Caki2 (cell line): ENCODE measurements at regions not wholly inside any gene's neighbourhood (a gene's known extent, or its start where the extent isn't known, plus 50 kb on each side); places are given as distances from the start of the nearest gene placed in this dataset.
"Not testable (repeated sequence)": the region's sequence is repeated elsewhere in the genome, so short reads cannot be mapped to it uniquely, and the experiment has no call there.

ENCODE experiments used
- DNase-seq: peaks from one replicate; pipeline ENCODE4 v3.0.0-alpha.2; 2015; ENCODE audit warnings: low read depth
- in situ Hi-C: cut with HindIII; loops from 2 replicates; pipeline ENCODE4 v1.10.0; 2016; ENCODE audit warnings: low sequenced_read_pairs, low pct_unique_long_range_greater_than_20kb, mixed read lengths

GRCh38 chr2:122075381-122075780, 319.9 kb downstream of the TSN start:
- in situ Hi-C loops: no loop called here
- no peak for DNase-seq

GRCh38 chr2:122077114-122077513, 321.7 kb downstream of the TSN start:
- DNase-seq: no peak
- in situ Hi-C loops: no loop called here

GRCh38 chr2:122077771-122078170, 322.3 kb downstream of the TSN start:
- in situ Hi-C loops: no loop called here
- no peak for DNase-seq

- DNase-seq: no peak
- in situ Hi-C loops: no loop called here
Measured at GRCh38 chr2:122078451-122078850, 323.0 kb downstream of the TSN start.

- in situ Hi-C loops: no loop called here
- no peak for DNase-seq
Measured at GRCh38 chr2:122079844-122080243, 324.4 kb downstream of the TSN start.

GRCh38 chr2:122080316-122080715, 324.9 kb downstream of the TSN start:
- in situ Hi-C loops: no loop called here
- DNase-seq: no peak

- in situ Hi-C loops: no loop called here
- no peak for DNase-seq
Measured at GRCh38 chr2:122080871-122081270, 325.4 kb downstream of the TSN start.

GRCh38 chr2:122081751-122082150, 326.3 kb downstream of the TSN start:
- in situ Hi-C loops: no loop called here
- DNase-seq: no peak

GRCh38 chr2:122083256-122084048, 328.0 kb downstream of the TSN start:
- in situ Hi-C loops: no loop called here
- no peak for DNase-seq

- in situ Hi-C loops: not testable (repeated sequence)
Measured at GRCh38 chr2:122085672-122086071, 330.2 kb downstream of the TSN start.

GRCh38 chr2:122094557-122094956, 339.1 kb downstream of the TSN start:
- DNase-seq: no peak
- in situ Hi-C loops: no loop called here

More at GRCh38 chr2:122085672-122086071, 330.2 kb downstream of the TSN start:
- DNase-seq: not testable (repeated sequence)

- in situ Hi-C loops: no loop called here
- DNase-seq: no peak
Measured at GRCh38 chr2:122096761-122097160, 341.3 kb downstream of the TSN start.

- in situ Hi-C loops: no loop called here
- DNase-seq: no peak
Measured at GRCh38 chr2:122098306-122098705, 342.9 kb downstream of the TSN start.

GRCh38 chr2:122100346-122100745, 344.9 kb downstream of the TSN start:
- in situ Hi-C loops: no loop called here
- no peak for DNase-seq

- in situ Hi-C loops: no loop called here
- DNase-seq: no peak
Measured at GRCh38 chr2:122100756-122101155, 345.3 kb downstream of the TSN start.

- in situ Hi-C loops: no loop called here
- no peak for DNase-seq
Measured at GRCh38 chr2:122101319-122101718, 345.9 kb downstream of the TSN start.

- DNase-seq: no peak
- in situ Hi-C loops: no loop called here
Measured at GRCh38 chr2:122105171-122105876, 349.9 kb downstream of the TSN start.

- in situ Hi-C loops: no loop called here
Measured at GRCh38 chr2:122105877-122106206, 350.4 kb downstream of the TSN start.

GRCh38 chr2:122108186-122108585, 352.7 kb downstream of the TSN start:
- no peak for DNase-seq
- in situ Hi-C loops: no loop called here

More at GRCh38 chr2:122105877-122106206, 350.4 kb downstream of the TSN start:
- DNase-seq: no peak
